Small intestine (tissue), 7 donors: ENCODE measurements at regions not wholly inside any gene's neighbourhood (a gene's known extent, or its start where the extent isn't known, plus 50 kb on each side); places are given as distances from the start of the nearest gene placed in this dataset.
A peak's percentile ranks its signal among the peaks of the same experiment; 100 is the strongest.

Experiments
- DNase-seq, 2 donors: peaks; one replicate each; pipeline versions ENCODE4 v3.0.0 to v3.0.0-alpha.2; 2013
- FAIRE-seq: peaks from 2 replicates; lab custom pipeline; 2012; peaks lifted over from hg19 to GRCh38; lab: Jason Lieb, UNC
- H3K27ac ChIP-seq, 3 donors: one replicate each; pipeline ENCODE4 v1.5.1; 2013; ENCODE audit warnings: low read length in 2 of 3, mild to moderate bottlenecking in 2 of 3, control low read depth in 1 of 3, inconsistent platforms in 1 of 3, low read depth in 1 of 3, moderate library complexity in 1 of 3
- H3K27me3 ChIP-seq, 3 donors: one replicate each; pipeline ENCODE4 v1.6.1; 2013; ENCODE audit warnings: low read length in 3 of 3, inconsistent platforms in 1 of 3; ENCODE audit not compliant: control insufficient read depth in 3 of 3, insufficient read depth in 3 of 3
- H3K36me3 ChIP-seq, 3 donors: one replicate each; pipeline ENCODE4 v1.6.1; 2013; ENCODE audit warnings: low read length in 3 of 3, inconsistent platforms in 1 of 3, low read depth in 1 of 3, mild to moderate bottlenecking in 1 of 3, moderate library complexity in 1 of 3; ENCODE audit not compliant: control insufficient read depth in 3 of 3, insufficient read depth in 2 of 3
- H3K4me1 ChIP-seq, 3 donors: one replicate each; pipeline ENCODE4 v1.6.1; 2013; ENCODE audit warnings: low read length in 2 of 3, inconsistent platforms in 1 of 3, low read depth in 1 of 3, mild to moderate bottlenecking in 1 of 3, moderate library complexity in 1 of 3; ENCODE audit not compliant: control insufficient read depth in 3 of 3, insufficient read depth in 2 of 3
- H3K4me3 ChIP-seq, 3 donors: one replicate each; pipeline ENCODE4 v1.5.1; 2013; ENCODE audit warnings: low read length in 3 of 3, control low read depth in 1 of 3, inconsistent platforms in 1 of 3, low read depth in 1 of 3, mild to moderate bottlenecking in 1 of 3, moderate library complexity in 1 of 3
- H3K9me3 ChIP-seq, 2 donors: one replicate each; pipeline ENCODE4 v1.6.1; 2013; ENCODE audit warnings: low read depth in 1 of 2, low read length in 1 of 2; ENCODE audit not compliant: control insufficient read depth in 2 of 2, insufficient read depth in 1 of 2
- WGBS, 3 donors: extraction: QIAGEN DNeasy Blood & Tissue Kit; methylation state at CpG; one replicate each; pipeline ENCODE4 v1.1.7; 2013; 5-methylcytosine and 5-hydroxymethylcytosine counted together
- donor health status: healthy with polysubstance abuse.
- donor health status: control.
- donor health status: control.
- donor health status: Bipolar disorder and iron deficiency.
- donor health status: healthy.

DNA sequence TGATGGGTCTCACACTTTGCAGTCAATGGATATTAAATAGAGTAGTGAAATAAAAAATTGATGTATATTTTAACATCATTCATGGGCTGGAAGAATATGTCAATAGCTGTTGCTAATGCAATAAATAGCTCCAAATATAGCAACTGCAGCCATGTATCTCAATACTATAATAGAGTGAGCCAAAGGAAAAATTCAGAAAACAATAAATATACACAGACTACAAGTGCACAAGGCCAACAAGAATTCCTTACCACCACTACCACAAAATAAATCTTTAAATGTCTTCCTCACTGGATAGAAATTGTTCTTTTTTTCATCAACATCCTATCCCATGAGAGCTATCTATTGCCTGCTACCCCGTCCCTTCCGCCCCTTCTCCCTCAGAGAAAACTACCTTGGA is 113.1 kb upstream of the TRIM24 start:
- no peak for FAIRE-seq
- WGBS, 3 donors, result 77 to 93% (median 86%) methylated on average over 2 of the region's 2 CpGs

DNA sequence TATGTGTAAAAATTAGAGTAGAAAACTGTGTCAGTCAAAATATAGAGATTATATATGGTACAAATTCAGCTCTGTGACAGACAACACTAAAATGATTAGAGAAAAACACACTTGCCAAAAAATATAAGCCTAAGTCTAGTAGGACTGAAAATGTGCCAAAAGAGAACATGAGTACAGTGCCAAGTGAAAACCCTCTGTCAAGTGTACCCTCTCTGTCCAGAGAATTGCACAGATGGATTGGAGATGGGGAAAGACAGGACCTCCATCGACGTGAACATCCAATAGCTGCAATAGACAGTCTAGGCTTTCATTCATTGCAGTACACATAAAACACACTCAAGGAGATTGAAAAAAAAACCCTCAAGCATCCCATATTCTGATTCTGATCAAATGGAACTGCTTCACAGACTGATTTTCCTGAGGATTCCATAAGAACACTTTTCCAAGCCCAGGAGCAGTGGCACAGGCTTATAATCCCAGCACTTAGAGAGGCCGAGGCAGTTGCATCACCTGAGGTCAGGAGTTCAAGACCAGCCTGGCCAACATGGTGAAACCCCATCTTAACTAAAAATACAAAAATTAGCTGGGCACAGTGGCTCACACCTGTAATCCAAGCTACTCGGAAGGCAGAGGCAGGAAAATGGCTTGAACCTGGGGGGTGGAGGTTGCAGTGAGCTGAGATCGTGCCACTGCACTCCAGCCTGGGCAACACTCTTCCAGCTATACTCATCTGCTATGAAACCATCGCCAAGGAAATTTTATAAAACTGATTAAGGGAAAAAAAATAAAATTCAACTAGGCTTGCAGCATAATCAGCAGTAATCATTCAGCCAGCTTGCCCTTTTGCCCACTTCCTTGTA is 110.0 kb upstream of the TRIM24 start:
- WGBS, 3 donors, result 86 to 92% (median 90%) methylated on average over 6 of the region's 6 CpGs
- FAIRE-seq (no peak), DNase-seq (no peak)
- no peak overlapping the region for H3K4me3 ChIP-seq
- H3K9me3 ChIP-seq, result peaks cover 0 to 49% of the 10 kb centered on the region in 2 donors
- H3K4me1 ChIP-seq, result no peaks in the 10 kb centered on the region
- no peaks in the 10 kb centered on the region for H3K27me3 ChIP-seq
- no peaks in the 10 kb centered on the region for H3K36me3 ChIP-seq
- peak overlapping the region in 1 of 3 donors; percentile 48 for H3K27ac ChIP-seq

More for the DNA sequence above, 113.1 kb upstream of the TRIM24 start:
- peaks cover 0 to 57% of the 10 kb centered on the region in 2 donors for H3K9me3 ChIP-seq
- no peaks in the 10 kb centered on the region for H3K27me3 ChIP-seq
- H3K27ac ChIP-seq, result no peak overlapping the region
- H3K4me1 ChIP-seq, result no peaks in the 10 kb centered on the region
- no peak for DNase-seq
- H3K4me3 ChIP-seq, result no peak overlapping the region
- no peaks in the 10 kb centered on the region for H3K36me3 ChIP-seq

GRCh38 chr7:138350701-138351357 is 109.2 kb upstream of the TRIM24 start:
- Histone ChIP-seq H3K36me3 (no peaks in the 10 kb centered on the region), H3K4me3 (no peak overlapping the region), H3K27me3 (no peaks in the 10 kb centered on the region), H3K4me1 (no peaks in the 10 kb centered on the region), H3K9me3 (peaks cover 0 to 42% of the 10 kb centered on the region in 2 donors), H3K27ac (peak overlapping the region in 1 of 3 donors; percentile 36)
- WGBS, 3 donors, result 49 to 53% (median 53%) methylated on average over 2 of the region's 2 CpGs
- DNase-seq (peak in 1 of 2 donors; percentile 37), FAIRE-seq (no peak)

GRCh38 chr7:138352570-138353461 is 107.2 kb upstream of the TRIM24 start:
- Histone ChIP-seq H3K36me3 (no peaks in the 10 kb centered on the region), H3K27ac (no peak overlapping the region), H3K4me3 (no peak overlapping the region), H3K27me3 (no peaks in the 10 kb centered on the region), H3K4me1 (no peaks in the 10 kb centered on the region), H3K9me3 (peaks cover 0 to 26% of the 10 kb centered on the region in 2 donors)
- 83 to 91% (median 91%) methylated on average over 10 of the region's 10 CpGs for WGBS, 3 donors
- DNase-seq (no peak), FAIRE-seq (no peak)

DNA sequence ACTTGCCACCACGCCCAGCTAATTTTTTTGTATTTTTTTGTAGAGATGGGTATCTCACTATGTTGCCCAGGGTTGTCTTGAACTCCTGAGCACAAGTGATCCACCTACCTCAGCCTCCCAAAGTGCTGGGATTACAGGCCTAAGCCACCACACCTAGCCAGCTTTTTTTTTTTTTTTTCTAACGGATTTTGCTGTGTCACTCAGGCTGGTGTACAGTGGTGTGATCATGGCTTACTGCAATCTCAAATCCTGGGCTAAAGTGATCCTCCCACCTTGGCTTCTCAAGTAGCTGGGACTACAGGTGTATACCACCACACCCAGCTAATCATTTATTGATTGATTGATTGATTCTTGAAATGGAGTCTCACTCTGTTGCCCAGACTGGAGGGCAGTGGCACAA is 106.0 kb upstream of the TRIM24 start:
- H3K27me3 ChIP-seq, result no peaks in the 10 kb centered on the region
- no peaks in the 10 kb centered on the region for H3K36me3 ChIP-seq
- DNase-seq, result no peak
- FAIRE-seq, result no peak
- no peaks in the 10 kb centered on the region for H3K4me1 ChIP-seq
- WGBS, 3 donors, result 68 to 87% (median 70%) methylated on average over 2 of the region's 2 CpGs
- no peak overlapping the region for H3K27ac ChIP-seq
- no peak overlapping the region for H3K4me3 ChIP-seq
- peaks cover 0 to 21% of the 10 kb centered on the region in 2 donors for H3K9me3 ChIP-seq

DNA sequence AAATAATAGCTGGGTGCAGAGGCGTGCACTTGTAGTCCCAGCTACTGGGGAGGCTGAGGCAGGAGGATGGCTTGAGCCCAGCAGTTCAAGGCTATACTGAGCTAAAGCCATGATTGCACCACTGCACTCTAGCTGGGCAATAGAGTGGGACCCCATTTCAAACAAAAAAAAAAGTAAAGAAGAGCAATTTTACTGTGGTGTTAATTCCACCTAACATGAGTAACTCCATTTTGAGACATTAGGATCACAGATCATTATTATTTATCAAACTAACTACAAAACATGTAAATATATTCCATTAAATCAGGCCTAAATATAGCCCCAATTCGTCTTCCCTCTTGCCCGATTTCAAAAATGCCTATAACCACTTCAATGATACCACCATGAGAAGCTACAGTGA is 104.8 kb upstream of the TRIM24 start:
- 88 to 95% (median 91%) methylated on average over 3 of the region's 3 CpGs for WGBS, 3 donors
- FAIRE-seq, result no peak
- DNase-seq, result no peak

GRCh38 chr7:138358850-138359341 is 101.2 kb upstream of the TRIM24 start:
- Histone ChIP-seq H3K27ac (no peak overlapping the region), H3K4me1 (no peaks in the 10 kb centered on the region), H3K36me3 (no peaks in the 10 kb centered on the region), H3K9me3 (peaks cover 0 to 10% of the 10 kb centered on the region in 2 donors), H3K27me3 (no peaks in the 10 kb centered on the region), H3K4me3 (no peak overlapping the region)
- DNase-seq (no peak), FAIRE-seq (no peak)
- 73 to 90% (median 77%) methylated on average over 7 of the region's 7 CpGs for WGBS, 3 donors

More for the DNA sequence above, 104.8 kb upstream of the TRIM24 start:
- peaks cover 0 to 19% of the 10 kb centered on the region in 2 donors for H3K9me3 ChIP-seq
- no peaks in the 10 kb centered on the region for H3K4me1 ChIP-seq
- H3K27me3 ChIP-seq, result no peaks in the 10 kb centered on the region
- H3K4me3 ChIP-seq, result no peak overlapping the region
- H3K27ac ChIP-seq, result no peak overlapping the region
- H3K36me3 ChIP-seq, result no peaks in the 10 kb centered on the region
